Spleen (tissue), 7 donors: ENCODE measurements at regions not wholly inside any gene's neighbourhood (a gene's known extent, or its start where the extent isn't known, plus 50 kb on each side); places are given as distances from the start of the nearest gene placed in this dataset.

Source experiments
- CTCF ChIP-seq, 11 experiments: fragments of 200-600 bp in 7 of 11; fragments of 450-650 bp in 4 of 11; sonication (generic) in 4 of 11; IDR thresholded peaks in 8 of 11; conservative IDR thresholded peaks in 3 of 11; 1 replicate in 7 of 11; 2 replicates in 4 of 11; pipeline versions ENCODE4 v1.4.0 to v1.8.0; 2016 to 2021; ENCODE audit warnings: antibody characterized with exemption in 11 of 11, inconsistent platforms in 4 of 11, mild to moderate bottlenecking in 1 of 11
- POLR2A ChIP-seq, 3 donors: fragments of 450-650 bp; IDR thresholded peaks; one replicate each; pipeline ENCODE4 v1.5.1; 2017; ENCODE audit warnings: antibody characterized with exemption in 3 of 3, mild to moderate bottlenecking in 1 of 3
- POLR2AphosphoS5 ChIP-seq, 3 donors: sonication (generic); formaldehyde crosslinking; IDR thresholded peaks; one replicate each; pipeline ENCODE4 v1.5.1; 2017; ENCODE audit warnings: antibody characterized with exemption in 3 of 3
- donor health status: DM: no; HTN: no; CAD: no; lungs with moderate emphysema.
- donor health status: DM: no; HTN: no; CAD: no.
- donor health status: DM: no; HTN: no; CAD: no.

DNA sequence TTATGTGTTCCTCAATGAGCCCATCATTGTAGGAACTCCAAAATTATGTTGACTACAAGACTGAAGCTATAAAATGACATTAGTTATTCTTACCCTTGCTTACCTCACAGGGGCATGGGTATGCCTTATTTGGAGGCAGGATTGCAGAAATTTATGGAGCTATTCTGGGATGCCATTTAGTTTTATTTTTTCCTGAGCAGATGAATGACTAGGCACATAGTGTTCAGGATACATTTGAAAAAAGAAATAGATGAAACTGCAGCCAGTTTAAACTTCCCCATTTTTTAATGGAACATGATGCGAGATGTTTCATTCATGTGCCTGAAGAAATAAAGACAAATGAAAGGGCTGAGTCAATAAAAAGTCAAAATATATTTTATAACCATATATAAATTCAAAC is 399.2 kb upstream of the JAG1 start:
- TF ChIP-seq POLR2AphosphoS5 (IDR thresholded peaks at IDR 0.05) (no peak), POLR2A (IDR thresholded peaks at IDR 0.05) (no peak), CTCF (IDR thresholded peaks at IDR 0.05 in 8 of 11, conservative IDR thresholded peaks at IDR 0.05 in 3 of 11) (no peak)
